GOT3 (cell line): ENCODE measurements at regions not wholly inside any gene's neighbourhood (a gene's known extent, or its start where the extent isn't known, plus 50 kb on each side); places are given as distances from the start of the nearest gene placed in this dataset.

Experiments
- DNase-seq: peaks from one replicate; lab custom pipeline; 2025; ENCODE audit warnings: mixed read lengths; lab: John Stamatoyannopoulos, UW

DNA sequence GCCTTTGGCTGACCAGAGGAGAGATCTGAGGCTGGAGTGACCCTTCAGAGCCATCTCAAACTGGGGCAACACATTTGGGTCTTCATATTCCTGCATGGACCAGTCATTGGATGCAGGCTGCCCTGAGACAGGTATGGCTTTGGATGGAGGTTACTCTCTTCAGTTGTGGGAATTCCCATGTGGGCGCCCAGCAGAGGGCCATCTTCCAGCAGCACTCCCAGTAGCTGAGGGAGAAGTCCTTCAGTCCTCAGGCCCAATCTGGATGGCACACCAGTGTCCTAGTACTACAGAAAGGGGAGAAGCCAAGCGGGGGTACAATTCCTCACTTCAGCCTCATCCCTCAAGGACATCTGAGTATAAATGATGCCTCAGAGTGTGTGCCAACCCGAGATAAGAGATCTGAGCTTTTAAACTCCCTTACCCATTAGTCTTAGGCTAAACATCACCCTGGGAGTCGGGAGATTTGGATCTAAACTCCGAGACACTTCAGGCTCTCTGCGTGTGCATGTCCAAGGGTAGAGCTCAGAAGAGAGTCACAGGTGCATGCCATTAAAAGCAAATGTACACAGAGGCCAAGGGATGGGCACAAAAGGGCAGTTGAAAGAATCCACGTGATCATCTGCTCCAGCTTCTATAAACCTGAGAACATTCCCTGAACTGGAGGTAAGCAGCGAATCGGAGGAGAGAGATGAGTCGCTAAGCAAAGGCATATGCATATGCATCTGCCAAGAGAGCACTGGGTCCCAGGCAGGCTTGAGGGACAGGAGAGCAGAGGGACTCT, 204.6 kb downstream of the CD83 start:
- no peak for DNase-seq

DNA sequence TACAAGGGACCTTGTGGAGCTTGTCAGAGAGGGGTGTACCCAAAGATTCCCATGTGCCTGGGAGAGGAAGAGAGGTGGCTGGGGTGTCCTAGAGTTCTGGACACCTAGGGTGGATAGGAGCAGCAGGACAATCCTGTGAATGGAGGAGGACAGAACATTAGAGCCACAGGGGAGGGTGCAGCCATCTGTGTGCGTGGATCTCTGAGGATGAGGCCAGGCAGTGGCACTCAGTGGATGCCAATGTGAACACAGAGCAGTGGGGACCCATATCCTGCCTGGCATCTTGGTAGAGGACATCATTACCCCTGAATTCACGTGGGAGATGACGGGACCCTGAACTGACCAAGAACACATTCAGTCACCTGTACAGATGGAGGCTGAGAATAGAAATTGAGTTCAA, 205.3 kb downstream of the CD83 start:
- DNase-seq: no peak

DNA sequence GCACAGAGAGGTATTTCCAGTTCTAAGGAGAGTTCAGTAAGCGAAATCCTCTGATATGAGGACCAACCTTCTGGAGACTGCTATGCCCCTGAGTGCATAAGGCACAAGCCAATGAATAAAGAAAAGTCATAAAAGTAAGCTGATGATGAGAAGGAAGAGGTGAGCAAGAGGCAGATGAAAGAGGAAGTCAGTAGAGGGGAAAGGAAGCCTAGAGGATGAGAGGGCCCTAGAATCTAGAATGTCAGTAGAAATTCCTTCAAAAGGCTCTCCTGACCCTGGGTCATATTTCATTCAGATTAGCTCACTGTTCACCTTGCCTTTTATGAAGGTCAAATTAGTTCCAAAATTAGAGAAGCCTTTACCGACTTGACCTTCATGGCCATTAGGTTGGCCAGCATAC, 209.2 kb downstream of the CD83 start:
- no peak for DNase-seq

DNA sequence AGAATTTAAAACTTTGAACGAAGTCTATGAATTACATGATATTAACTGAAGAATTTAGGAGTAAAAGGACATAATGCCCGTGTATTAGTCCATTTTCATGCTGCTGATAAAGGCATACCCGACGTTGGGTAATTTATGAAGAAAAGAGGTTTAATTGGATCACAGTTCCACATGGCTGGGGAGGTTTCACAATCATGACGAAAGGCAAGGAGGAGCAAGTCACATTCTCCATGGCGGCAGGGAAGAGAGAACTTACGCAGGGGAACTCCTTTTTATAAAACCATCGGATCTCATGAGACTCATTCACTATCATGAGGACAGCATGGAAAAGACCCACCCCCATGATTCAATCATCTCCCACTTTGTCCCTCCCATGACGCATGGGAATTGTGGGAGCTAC, 210.6 kb downstream of the CD83 start:
- DNase-seq: no peak

DNA sequence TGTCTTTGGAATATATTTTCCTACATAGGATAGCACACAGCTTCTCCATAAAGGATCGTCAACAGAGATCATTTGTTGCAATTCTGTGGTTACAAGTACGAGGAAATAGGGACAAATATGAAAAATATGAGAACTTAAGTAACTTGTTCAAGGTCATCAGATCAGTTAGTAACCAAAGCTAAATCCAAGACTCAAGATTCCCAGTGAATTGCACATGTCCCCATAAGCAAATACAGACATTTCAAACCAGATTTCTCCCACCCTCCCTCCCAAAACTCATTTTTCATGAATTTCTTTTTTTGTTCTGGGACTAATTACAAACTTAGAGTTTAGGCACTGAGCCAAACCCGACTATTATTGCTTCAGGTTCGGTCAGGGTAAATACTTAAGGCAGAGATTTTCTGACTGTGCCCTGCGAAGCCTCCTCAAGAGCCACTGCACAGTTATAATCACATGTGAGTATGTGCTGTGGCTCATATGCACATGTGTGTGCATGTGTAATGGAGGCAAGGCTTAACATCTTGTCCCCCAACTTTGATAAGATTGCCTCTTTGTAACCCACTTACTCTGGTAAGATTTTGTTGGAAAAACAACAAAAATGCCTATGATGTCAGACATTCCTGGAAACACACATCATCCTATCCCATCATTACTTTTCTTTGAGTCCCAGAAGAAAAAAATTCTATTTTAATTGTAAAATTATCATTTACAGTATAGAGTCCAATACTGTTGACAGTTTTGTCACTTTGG, 216.2 kb downstream of the CD83 start:
- DNase-seq: no peak

DNA sequence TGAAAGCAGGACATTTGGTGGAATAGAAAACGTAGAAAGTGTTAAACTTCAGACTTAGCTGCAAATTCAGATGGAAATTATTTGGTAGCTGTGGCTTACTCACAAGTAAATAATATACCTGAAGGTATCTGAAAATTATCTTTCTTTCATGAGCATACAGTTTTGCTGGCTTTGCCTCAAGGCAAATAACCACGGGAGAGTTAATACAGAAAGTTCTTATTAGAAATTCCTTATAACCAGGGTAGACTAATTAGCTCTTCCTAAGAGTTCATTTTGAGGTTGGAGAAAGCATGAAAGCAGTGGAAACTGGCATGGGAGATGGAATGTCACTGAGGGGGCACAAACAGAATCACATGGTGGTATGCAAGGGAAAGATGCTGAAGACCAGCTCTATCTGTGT, 217.5 kb downstream of the CD83 start:
- no peak for DNase-seq

DNA sequence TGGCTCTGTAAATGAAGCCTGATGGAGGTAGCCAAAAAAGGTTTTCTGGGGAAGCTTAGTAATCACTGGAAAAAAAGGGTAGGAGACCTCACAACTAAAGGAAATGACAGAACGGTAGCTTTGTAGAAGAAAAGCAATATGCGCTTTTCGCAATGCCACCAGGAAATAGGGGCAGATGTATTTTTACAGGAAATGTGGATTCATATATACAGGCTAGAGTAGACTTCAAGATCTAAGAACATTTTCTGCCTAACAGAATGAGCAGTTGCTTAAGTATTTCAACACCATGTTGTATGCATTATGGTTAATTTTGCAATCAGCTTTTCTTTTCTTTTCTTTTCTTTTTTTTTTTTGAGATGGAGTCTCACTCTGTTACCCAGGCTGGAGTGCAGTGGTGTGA, 219.6 kb downstream of the CD83 start:
- DNase-seq: no peak

DNA sequence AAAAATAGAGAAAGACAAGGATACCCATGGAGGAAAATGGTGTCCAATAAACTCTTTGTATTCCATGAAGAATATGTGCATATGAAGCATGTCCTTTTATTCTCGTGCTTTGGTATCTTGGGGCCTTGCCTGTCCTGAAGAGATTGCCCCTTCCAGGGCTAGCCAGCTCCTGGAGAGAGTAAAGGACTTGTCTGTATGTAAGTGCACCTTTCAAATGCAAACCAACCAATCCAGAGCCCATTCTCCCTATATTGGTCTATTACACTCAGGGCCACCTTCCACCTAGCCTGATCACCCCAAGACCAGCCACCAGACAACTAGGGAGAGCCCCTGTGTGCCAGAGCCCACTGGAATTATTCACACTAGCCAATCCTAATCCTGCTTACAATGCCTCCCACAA, 221.6 kb downstream of the CD83 start:
- DNase-seq: no peak

DNA sequence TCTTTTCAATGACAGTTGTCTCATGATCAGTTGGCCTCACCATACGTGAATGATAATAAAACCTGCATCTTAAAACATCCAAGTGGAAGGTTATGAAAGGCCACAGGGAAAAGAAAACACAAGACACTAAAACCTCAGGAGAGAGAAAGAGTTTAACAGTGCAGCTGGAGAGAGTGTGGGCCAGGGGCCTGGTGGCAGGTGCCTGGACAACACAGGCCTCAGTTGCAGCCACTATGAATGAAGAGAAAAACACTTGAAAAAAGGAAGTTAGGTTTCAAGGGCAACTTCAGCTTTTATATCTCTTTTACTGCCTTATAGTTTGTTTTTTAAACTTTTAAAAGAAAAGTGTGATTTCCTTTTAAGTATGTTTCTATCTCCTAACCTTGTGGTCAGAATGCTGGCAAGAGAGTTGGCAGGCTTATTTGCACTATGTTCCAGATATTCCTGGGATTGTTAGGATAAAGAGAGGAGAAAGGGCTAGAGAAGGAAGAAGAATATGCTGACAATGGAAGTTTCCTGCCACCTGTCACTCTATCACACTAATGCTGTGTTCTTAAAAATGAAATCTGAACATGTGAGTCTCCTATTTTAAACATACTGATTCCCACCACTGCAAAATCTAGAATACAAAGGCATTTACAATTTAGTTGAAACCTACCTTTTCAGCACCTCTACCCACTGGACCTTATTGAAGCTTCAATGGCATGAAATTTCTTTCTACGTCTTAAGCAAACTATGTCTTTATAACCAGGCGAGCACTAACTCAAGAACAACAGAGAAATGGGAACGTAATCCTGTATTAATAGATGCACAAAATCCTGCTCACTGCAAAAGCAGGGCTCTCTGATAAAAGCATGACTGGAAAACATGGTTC, 222.4 kb downstream of the CD83 start:
- no peak for DNase-seq

DNA sequence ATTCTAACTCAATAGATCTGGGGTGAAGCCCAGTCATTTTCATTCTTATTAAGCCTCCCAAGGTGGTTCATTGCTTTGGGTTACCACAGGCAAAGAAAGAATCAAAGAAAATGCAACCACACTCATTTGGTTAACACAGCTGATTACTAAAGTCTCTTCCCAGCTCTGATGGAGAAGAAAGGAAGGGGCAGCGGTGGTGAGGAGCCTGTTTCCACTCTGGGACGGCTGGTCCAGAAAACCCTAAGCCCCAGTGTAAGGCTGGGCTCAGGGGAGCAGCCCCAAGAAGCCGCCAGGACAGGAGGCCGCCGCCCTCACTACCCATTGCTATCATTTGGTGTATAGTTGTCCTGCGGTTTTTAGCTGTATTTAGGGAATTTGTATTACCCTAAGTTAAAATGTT, 226.9 kb downstream of the CD83 start:
- DNase-seq: no peak

DNA sequence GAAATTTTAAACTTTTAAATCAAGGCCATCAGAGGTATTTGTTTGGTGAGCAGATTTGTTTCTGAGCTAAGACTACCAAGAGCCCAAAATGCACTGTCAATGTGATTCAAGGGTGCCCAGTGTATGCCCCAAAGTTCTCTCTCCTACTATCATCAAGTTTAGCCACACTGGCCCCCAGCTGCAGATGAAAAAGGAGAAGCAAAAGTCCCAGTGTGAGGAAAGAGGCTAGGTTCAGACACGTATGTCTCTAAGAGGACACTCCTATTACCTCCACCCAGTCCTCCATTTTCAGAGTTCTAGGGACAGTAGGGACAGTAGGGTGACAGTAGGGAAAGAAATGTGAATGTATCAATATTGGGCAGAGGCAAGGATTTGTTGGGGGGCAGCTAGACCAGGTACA, 230.8 kb downstream of the CD83 start:
- no peak for DNase-seq

DNA sequence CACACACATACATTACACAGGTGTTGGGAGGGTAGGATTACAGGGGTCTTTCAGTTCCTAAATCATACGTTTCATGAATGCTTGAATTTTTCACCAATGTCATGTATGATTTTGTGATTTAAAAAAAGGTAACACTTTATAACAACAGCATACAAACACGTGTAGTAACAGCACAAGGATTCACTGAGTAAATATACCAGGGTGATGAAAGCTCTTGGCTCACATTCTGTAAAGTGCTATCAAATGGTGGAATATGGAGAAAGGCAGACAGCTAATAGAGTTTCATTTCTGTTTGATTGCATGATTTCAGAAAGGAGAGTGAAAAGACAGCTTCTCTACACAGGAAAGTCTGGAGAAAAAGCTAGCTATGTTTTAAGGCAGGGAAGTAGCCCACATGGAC, 231.9 kb downstream of the CD83 start:
- no peak for DNase-seq

DNA sequence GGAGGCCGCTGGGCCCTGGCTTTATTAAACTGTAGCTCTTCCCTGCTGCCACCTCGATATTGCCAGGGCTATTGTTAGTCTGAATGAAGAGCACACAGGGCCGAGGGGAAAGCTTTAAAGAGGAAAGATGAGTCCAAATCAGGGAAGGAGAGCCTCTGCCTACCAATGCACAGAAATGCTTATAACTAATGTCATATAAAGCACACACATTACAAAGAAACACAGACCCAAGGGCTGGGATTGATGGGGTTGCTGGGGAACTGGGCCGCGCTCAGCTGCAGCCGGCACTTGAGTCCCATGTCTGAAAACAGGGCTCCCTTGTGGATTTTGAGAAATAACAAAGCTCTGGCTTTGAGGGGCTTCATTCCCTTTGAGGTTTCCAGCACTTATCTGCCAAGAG, 232.6 kb downstream of the CD83 start:
- no peak for DNase-seq

DNA sequence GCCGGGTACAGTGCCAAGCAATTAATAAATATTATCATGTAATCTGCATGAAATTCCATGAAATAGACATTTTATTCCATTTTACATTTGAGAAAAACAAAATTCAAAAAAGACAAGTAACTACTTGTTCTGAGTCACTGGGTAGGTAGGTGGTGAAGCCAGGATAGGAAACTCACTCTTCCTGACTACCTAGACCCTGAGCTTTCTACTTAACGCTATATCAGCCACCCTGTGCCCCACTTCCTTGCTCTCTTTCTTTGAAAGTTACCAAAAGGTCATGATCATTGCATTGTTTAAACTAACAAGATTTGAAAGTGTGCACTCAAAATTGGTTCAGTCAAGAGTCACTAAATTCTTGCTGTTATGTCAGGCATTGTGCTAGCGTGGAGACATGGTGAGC, 235.7 kb downstream of the CD83 start:
- DNase-seq: no peak

DNA sequence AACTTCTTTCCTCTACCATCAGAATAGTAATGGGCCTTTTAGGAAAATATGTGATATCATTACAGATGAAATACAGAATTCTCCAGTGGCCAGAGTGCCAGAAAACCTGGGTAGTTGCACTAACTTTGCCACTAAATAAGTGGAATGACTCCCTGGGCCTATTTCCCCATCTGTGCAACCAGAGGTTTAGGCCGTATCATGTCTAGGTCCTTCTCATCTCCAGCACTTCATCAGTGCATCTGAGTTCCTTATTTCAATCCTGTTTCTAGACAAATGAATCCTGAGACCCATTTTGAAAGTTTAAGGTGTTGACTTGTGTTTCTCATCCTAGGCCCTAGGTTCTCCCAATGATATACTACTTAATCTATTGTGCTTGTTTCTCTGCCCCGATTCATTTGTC, 236.2 kb downstream of the CD83 start:
- DNase-seq: no peak

DNA sequence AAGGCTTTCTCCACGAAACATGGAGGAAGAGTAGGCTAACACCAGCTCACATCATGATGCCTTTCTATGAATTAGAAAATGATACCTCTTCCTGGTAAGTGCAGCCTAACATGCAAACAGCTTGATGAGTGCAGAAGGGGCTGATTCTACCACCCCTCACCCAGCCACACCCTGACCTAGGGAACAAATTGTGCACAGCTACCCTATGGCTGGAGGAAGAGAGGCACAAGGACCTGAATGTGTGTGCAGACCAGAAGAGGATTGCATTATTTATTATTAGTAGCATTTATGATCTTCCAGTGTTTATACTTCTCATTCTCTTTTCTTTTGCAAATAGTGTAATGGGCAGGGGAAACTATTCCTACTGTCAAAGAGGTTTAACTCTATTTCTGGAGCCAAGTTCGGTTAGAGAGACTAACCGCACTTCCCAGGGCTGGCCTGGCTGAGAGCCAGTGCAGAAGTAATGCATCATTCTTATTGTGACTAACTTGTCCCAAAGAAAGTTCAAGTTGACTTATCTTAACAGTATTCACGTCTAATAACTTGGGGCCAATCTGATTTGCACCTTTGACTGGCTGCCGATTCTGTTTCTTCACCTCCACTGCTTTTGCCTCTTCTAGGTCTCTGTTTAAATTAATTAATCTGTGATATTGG, 237.5 kb downstream of the CD83 start:
- DNase-seq: peak; percentile 4

DNA sequence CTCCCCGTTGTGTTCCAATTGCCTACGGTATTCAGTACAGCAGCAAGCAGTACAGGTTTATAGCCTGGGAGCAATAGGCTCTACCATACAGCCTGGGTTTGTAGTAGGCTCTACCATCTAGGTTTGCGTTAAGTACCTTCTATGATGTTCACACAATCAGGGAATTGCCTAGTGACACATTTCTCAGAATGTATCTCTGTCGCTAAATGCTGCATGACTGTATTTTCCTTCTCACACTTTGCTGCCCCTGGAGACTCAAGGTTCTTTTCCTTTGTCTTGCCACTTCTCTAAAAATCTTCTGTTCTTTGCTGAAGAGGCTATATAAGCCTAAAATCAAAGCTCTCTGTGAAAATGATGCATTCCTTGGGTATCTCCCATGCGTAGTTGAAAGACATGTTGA, 241.9 kb downstream of the CD83 start:
- DNase-seq: no peak

DNA sequence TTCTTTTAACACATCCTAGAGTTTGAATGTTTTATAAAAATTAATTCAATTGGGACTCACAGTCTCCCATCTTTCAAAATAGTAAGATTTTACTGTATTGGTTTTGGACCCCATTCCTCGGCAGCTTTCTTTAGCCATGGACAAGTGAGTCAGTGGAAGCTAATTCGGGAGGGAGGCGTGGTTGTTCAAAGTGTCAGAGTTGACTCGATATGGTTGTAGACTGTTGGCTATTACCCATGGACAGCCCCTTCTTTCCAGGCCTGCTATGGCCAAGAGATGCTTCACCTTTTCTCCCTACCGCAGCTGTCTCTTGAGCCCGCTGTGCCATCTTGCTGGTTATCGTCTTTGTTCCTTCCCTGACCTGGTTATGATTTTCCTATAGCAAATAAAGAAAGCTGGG, 243.0 kb downstream of the CD83 start:
- DNase-seq: no peak

DNA sequence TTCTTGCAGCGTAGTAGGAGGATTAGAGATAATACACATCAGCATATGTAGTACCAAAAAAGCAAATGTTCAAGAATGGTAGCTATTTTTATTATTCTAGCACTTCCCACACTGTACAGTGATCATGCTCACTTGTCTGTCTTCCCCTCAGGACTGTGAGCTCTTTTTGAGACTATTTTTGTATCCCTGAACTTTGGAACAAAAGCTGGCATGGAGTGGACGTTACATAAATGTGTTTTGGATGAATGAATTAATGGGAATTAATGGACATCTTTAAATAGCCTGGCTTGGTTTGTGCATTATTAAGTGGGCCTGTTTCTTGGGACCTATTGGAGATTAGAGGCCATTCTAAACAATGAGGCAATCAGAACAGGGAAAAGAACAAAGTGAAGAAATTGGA, 243.7 kb downstream of the CD83 start:
- no peak for DNase-seq

DNA sequence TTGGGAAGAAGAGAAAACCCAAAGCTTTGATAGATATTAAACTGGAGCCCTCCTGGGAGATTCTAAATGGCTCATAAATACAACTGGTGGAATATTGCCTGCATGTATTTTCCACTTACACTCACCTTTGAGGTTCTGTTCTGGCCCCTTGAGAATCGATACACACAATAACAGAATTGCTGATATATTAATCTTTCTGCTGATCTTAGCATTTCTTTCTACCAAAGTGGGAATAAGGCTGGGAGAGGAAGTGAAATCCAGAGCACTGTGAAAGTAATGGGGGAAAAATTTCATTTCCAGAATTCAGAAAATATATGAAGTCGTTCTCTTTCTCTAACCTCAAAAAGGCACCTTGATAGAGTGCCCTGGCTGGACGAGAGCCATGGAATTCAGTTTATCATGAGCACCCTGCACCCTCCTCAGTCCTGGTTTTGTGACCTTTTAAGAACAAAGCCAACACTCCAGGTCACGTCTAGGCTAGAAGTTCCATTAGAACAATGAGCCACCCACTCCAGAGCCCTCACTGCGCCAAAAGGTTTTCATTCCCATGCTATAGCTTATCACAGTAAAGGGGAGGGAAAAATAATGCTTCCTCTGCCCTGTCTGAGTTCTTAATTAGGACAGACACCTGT, 244.5 kb downstream of the CD83 start:
- DNase-seq: no peak

DNA sequence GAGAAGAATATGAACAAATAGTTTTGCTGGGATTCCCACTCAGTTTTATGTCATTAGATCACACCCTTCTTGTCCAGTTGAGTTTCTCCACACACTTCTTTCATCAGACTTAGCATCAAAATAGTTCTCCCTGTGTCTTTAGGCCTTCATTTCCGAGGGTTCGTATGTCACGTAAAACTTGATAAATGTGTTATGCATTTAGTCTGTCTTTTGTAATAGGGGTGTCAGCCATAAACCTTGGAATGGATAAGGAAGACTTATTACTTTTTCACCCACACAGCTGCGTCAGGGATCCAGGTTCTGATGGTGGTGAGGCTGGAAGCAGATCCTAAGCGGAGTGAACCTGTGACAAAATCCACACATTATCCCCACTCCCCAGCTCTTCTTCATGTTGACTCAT, 246.8 kb downstream of the CD83 start:
- DNase-seq: no peak

DNA sequence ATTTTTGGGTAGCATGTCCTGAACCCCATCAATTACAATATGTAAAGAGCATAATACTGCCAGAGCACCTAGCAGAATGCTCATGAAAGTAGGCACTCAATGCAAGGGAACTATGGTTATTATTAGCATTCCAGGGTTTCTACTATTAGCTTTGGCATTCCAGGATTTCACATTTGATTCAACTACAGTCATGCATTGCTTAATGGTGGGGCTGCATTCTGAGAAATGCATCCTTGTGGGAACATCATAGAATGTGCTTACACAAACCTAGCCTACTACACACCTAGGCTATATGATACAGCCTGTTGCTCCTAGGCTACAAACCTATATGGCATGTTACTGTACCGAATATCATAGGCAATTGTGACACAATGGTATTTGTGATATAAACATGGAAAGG, 247.8 kb downstream of the CD83 start:
- DNase-seq: no peak
